HG02870 (cell line): ENCODE measurements at regions not wholly inside any gene's neighbourhood (a gene's known extent, or its start where the extent isn't known, plus 50 kb on each side); places are given as distances from the start of the nearest gene placed in this dataset.
"Not testable (repeated sequence)": the region's sequence is repeated elsewhere in the genome, so short reads cannot be mapped to it uniquely, and the experiment has no call there.

ENCODE experiments used
- ATAC-seq: cut with Tn5 transposase; IDR thresholded peaks from one replicate; pipeline ENCODE4 v1.9.1; 2021; ENCODE audit warnings: mild to moderate bottlenecking, moderate library complexity; ENCODE audit not compliant: unreplicated experiment

DNA sequence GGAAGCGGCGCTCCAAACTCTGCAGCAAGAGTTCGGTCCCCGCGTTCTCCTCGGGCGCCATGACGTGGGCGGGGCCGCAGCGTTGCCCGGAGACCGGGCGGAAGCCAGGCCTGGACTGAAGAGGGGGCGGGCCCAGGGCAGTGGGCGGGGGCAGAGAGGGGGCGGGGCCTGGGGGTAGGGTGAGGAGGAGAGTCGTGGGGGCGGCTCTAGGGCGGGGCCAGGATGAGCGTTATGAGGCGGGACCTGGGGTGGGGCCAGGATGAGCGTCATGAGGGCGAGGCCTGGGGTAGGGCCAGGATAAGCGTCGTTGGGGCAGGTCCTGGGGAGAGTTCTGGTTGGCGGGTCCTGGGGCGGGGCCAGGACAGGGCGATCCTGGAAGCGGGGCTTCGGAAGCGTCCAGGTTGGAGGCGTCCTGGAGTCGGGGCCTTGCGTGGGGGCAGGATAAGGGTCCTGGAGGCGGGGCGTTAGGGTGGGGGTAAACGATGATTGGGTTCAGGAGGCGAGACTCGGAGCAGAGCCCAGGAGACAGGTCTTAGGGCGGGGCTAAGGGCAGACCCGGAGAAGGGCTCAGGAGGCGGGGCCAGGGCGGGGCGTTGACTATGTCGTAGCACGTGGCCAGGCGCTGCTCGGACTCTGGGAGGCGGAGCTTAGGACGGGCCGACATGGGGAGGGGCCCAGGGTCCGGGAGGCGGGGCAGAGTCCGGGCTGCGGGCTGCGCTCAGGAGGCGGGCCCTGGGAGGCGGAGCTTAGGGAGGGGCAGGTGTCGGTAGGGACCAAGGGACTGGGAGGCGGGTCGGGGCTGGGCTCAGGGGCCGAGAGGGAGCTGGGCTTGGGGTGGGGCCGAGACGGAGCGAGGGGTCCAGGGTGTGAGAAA is 131.1 kb upstream of the ALDH3B2 start:
- peak; percentile 92 for ATAC-seq

DNA sequence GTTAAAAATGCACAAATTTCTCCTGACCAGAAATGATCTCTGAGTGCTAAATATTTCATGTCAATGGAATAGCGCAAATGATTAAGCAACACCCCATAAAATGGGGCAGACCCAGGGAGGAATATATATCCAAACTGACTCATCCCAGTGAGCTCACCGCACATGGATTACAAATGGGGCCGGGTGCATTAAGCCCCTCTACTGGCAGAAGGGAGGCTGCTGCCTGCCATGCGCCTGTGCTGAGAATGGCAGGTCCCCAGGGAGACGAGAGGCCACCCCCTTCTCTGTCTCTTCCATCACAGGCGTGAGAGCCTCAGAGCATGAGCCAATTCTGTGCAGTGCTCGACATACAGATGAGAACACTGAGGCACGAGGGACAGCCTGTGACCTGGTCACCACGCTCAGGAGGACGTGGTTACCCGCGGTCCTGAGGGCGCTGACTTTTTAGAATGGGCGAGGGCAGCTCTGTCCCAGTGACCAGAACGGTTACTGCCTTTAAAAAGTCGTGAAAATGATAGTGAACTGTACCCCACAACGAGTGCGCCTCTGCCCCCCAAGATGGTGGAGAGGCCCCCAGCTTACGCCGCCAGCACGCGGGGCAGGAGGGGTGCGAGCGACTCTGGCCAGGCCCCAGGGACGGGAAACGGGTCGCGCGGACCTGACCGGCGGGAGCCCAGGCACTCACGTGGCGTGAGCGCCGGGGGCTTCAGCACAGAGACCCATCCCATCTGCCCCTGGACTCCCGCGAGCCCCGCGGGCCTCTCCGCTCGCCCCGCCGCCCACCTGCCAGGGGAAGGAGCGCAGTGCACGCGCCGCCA is 130.2 kb upstream of the ALDH3B2 start:
- ATAC-seq = not testable (repeated sequence)

DNA sequence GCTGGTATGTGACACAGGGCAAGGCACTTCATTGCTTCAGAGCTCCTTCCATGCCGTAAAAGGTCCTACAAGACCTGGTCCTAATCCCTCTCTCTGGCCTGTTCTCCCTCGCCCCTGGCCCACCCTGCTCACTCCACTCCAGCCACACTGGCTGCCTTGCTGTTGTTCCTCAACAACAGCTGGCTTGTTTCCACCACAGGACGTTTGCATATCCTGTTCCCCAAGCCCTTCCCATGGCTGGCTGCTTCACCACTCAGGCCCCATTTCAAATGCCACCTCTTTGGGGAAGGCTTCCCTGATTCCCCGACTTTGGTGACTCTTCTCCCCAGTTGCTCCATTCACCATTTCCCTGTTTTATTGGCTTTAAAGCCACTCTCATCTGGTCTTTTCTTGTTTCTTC is 129.1 kb upstream of the ALDH3B2 start:
- not testable (repeated sequence) for ATAC-seq

DNA sequence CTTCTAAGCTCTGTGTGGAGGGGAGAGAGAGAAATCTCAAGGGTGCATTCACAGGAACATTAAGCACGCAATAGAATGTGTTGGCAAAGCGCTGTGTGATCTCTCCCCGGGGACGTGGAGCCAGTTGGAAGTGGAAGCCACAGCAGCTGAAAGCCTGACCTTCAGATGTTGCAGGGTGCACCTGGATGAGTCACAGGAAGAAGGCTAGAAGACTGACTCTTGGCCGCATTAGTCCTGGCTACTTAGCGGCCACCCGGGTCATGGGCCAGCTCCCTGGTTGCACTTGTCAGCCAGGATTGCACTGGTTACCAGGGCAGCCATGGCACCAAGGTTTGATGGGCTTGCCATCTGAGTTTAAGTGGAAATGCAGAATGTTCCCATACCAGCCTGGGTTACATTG is 128.6 kb upstream of the ALDH3B2 start:
- not testable (repeated sequence) for ATAC-seq

DNA sequence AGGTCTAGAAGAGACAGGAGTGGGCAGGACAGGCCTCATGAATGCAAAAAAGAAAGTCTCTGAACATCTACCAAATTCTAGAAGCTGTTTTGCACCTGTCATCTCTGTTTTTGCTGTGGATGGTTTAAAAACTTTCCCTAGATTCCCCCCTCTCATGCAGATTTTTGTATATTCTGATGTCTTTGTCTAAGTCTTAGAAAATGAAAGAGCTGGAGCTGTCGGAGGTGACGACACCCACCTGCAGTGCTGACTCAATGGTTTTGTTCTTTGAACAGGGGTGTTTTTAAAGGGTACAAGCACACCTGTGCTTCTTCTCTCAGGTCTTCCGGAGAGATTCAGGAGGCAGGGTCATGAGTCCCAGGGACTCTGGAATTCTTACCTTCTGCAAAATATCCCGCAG is 128.2 kb upstream of the ALDH3B2 start:
- not testable (repeated sequence) for ATAC-seq

DNA sequence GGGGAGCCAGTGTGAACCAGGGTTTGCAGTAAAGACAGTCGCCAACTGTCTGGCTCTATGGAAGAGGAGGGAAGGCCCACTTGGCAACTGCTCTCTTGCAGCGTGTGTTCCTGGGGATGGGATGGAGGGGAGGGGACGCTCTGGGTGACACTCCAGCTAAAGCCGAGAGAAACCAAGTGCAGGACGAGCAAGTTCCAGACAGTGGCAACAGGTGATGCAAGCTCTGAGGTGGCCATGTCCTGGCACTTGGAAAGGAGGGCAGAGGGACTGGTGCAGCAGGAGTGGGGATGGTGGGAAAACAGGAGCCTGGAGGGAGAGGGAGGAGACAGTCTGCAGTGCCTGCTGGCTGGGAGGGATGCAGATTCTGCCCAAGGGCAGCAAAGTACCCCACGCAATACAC is 127.0 kb upstream of the ALDH3B2 start:
- ATAC-seq = not testable (repeated sequence)

DNA sequence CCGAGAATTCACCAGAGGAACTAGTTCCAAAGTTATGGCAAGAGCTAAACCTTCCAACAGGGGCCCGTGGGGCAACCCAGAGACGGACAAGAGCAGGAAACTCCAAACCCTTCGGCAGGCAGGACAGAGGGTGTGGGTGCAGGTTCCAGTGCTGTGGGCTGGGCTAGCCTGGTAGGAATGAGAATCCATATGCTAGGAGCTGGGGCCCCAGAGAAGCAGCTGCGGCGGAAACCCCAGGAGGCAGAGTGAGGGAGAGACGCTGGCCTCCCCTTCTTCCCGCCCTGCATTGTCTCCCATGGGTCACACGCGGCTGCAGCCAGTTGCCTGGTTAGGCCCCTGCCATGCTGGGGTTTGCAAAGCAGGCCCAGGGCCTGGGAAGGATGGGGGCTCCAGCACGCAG is 126.2 kb upstream of the ALDH3B2 start:
- ATAC-seq = not testable (repeated sequence)

DNA sequence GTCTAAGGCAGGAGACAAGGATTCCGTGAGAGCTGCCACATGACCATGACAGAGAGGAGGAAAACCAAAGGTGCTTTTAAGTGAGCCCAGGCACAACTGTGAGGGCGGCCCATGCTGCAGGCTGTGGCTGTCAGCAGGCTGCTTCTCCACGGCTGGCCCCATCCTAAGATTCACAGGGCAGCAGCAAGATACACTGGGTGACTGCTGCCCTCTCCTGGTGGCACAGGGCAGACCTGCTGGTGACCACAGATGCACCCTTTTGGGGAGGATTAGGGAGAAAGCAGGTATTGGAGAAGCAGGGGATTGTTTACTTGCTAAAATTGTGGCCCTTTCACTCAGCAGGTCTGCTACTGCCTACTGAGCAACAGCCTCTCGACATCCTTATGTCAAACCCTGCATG is 125.4 kb upstream of the ALDH3B2 start:
- not testable (repeated sequence) for ATAC-seq

DNA sequence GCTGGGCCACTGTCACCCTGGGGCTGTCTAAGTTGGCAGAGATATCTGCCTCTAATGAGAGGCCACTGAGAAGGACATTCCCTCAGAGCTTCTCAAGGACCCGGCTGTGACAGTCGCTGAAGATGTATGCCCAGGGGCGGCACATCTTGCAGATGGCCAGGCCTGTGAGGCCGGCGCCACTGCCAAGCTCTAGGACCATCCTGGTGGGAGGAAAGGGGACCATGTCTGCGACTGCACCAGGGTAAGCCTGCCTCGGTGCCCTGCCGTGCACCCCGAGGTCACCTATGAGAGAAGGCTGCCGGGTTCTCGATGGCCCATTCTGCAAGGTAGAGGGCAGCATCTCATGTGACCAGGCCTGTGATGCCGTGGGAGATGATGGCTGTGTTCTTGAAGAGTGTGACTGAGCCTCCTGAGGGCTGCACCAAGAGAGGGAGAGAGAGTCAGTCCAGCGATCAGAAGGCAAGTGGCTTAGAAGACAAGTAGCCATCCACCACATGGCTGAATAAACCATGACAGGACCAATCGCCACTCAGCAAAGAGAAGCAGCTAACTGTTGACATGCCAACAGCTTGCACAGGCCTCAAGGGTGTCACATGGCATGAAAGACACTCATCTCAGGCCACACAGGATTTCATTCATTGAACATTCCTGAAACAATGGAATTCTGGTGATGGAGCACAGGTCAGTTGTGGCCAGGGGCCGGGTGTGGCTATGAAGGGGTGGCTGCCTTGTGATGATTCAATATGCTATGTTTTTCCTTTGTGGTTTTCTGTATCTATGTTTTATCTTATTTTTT is 123.5 kb upstream of the ALDH3B2 start:
- ATAC-seq = not testable (repeated sequence)

DNA sequence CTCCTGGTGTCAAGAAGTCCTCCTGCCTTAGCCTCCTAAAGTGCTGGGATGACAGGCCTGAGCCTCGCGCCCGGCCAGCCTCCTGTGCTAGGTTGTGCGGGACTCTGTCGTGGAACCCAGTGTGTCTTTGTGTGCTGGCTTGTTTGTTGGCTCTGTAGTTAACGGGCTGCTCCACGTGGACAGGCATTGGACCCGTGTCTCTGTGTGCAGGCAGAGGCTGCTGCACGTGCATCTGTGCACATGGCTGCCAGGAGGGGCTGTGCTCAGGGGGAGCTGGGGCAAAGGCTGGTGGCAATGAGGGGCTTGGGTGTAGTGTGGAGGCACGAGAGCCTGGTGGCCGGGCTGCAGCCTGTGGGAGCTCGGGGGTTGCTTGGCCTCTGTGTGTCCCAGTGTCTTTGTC is 121.3 kb upstream of the ALDH3B2 start:
- ATAC-seq = no peak

DNA sequence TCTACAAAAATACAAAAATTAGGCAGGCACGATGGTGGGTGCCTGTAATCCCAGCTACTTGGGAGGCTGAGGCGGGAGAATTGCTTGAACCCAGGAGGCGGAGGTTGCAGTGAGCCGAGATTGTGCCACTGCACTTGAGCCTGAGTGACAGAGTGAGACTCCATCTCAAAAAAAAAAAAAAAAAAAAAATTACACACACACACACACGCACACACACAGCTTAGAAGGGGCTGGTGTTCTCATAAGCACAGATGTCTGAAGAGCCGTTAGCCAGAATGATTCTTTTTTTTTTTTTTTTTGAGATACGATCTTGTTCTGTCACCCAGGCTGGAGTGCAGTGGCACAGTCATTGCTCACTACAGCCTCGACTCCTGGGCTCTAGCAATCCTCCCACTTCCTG is 119.3 kb upstream of the ALDH3B2 start:
- ATAC-seq = not testable (repeated sequence)

DNA sequence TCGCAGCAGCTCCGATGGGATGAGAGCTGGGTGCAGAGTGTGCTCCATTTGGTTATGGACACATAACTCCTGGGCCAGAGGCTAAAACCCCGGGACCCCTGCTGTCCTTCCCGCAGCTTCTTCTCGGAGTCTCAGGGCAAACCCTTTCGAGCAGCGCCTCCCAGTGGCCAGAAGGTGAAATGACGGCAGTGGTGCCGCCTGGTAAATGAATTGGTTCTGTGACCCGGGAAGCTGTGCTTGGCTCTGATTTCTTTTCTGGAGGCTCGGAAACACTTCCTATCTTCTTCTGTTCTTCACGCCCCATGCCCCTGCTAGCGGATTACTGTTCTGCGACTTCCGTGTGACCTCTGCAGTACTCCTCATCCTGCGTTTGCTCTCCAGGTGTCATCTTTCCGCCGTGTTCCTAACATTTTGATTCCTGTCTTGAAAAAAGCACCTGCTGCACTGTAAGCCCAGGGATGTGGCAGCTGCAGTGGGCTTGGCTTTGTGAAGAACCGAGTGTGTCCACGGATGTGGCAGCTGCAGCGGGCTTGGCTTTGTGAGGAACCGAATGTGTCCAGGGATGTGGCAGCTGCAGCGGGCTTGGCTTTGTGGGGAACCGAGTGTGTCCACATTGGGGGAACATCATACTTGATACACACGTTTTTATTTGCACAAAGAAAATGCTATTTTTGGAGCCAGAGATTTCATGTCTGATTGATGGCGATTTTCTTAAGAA is 118.0 kb upstream of the ALDH3B2 start:
- ATAC-seq = not testable (repeated sequence)

DNA sequence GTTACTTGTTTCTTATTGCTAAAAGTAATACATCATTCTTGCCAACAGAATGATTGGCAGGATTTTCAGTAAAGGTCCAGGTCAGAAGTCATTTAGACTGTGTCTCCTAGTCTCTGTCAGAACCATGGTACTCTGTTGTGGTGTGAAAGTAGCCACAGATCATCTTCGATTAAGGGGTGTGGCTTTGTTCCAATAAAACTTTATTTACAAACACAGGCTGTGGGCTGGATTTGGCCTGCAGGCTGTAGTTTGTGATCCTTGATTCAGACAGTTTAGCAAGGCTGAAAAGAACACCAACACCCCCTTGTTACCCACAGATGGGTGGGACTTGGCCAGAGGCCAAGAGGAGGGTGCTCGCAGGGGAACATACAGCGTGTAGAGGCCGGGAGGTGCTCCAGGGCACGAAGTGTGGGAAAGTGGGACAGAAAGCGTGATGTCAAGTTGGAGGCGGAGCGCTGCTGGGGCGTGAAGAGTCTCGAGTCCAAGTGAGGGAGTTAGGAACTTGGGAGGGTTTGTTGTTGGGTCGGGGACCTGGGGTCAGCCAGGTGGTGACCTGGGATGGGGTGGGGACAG is 117.3 kb upstream of the ALDH3B2 start:
- ATAC-seq = not testable (repeated sequence)

DNA sequence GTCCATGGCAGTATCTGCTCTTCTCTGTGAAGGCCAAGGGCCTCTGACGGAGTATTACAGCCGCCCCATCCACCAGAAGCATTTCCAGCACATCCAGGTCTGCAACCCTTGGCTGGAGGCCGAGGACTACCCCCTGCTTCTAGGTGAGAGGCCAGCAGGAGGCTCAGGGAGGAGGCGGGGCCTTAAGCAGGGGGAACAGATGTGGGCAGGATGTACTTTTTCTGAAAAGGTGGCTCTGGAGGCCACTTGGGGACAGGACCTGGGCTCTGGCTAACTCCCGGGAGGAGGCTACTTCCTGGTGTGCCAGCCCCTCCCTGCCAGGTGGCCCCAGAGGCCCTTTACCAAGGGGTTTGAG is 113.9 kb upstream of the ALDH3B2 start:
- not testable (repeated sequence) for ATAC-seq

DNA sequence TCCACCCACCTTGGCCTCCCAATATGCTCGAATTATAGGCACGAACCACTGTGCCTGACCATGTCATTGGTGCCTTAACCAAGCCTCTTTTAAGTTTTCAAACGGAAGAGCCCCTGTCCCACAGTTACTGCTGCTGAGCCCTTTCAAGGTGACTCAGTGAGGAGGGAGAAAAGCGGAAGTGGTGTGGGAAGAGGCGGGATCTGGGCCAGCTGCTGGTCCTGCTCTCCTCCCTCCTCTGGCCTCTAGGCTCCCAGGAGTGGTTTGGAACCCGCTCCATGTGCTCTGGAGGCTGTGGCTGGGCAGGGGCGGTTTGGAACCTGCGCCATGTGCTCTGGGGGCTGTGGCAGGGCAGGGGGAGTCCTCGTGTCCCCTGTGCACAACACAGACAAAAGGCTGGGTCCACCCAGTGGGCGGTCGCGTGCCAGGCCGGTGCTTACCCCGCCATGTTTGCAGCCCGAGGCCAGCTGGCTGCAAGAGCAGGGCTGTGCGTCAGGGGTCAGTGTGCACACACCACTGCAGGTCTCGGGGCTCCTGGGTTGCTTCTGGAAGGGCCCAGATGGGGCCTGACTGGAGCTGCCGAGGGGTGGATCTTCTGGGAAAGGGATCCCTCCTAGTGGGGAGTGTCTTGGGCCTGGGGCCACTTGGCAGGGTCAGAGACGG is 113.4 kb upstream of the ALDH3B2 start:
- ATAC-seq = not testable (repeated sequence)

DNA sequence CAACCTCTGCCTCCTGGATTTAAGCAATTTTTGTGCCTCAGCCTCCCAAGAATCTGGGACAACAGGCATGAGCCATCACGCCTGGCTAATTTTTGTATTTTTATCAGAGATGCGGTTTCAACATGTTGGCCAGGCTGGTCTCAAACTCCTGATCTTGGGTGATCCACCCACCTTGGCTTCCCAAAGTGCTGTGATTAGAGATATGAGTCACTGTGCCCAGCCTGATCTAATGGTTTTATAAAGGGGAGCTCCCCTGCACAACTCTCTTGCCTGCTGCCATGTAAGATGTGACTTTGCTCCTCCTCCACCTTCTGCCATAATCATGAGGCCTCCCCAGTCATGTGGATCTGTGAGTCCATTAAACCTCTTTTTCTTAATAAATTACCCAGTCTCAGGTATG is 107.5 kb upstream of the ALDH3B2 start:
- ATAC-seq = not testable (repeated sequence)

DNA sequence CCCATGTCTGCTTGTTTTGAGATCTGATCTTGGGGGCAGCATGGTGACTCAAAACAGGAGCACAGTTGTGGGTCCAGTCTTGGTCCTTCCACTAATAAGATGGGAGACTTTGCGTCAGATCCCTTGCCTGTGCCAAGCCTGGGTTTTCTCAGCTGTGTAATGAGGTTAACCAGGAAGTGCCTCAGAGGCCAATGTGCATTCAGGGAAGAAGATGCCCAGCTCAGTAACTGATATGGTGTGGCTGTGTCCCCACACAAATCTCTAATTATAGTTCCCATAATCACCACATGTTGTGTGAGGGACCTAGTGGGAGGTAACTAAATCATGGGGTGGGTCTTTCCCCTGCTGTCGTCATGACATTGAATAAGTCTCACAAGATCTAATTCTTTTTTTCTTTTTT is 107.1 kb upstream of the ALDH3B2 start:
- ATAC-seq = not testable (repeated sequence)

DNA sequence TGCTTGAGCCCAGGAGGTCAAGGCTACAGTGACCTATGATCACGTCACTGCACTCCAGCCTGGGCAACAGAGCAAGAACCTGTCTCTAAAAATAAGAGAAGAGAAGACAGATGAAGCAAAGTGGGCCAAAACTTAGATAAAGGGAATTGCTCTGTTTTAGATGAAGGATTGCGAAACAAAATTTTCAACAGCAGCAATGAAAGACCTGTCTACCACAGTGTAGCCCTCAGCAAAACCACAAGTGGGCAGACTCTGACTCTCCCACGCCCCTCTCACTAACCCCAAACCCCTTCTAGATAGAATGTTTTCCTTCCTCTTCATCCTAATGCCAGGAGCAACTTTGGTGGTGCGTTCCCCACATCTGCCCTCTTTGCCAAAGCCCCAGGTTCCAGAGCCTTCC is 105.6 kb upstream of the ALDH3B2 start:
- no peak for ATAC-seq

DNA sequence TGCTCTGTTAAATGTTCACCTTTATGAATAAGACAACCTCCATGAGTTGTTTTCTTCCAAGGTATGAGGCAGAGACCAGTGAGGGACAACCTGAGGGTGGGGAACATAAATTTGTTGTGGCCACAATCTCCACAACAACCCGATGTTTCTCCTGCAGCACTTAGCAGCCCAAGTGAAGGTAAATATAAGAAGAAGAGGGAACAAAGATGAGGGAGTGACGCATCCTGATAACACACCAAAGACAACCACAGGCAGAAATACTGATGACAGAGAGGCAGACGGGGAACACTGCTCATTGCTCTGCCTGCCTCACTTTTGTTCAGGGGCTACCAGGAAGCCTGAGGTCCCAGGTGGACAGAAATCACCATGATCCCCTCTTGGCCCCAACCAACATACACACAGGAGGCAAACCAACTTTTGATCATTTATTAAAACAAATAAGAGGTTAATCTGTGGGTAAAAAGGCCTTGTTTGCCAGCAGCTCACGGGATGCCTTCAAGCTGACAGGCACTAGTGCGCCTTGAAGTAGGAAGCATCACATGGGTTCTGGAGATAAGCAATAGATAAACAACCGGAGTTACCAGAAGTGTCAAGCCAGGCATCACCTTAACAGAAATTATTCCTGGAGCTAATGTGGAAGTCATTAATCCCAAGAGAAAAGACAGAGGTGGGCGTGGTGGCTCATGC is 104.9 kb upstream of the ALDH3B2 start:
- not testable (repeated sequence) for ATAC-seq
